HEK293 (cell line): ENCODE measurements at regions not wholly inside any gene's neighbourhood (a gene's known extent, or its start where the extent isn't known, plus 50 kb on each side); places are given as distances from the start of the nearest gene placed in this dataset.

Source experiments
- CTCF ChIA-PET: fragments of 350-600 bp; formaldehyde crosslinking; extraction: SDS; loops from one replicate; lab custom pipeline; 2021; ENCODE audit warnings: antibody characterized with exemption; lab: Yijun Ruan, JAX
- POLR2A ChIA-PET: fragments of 300-600 bp; formaldehyde crosslinking; extraction: SDS; loops from one replicate; lab custom pipeline; 2020; ENCODE audit warnings: antibody characterized with exemption, inconsistent platforms; lab: Yijun Ruan, JAX
- H3K27ac ChIP-seq: fragments of 200-500 bp; sonication (Bioruptor generic); 2 replicates; pipeline ENCODE4 v1.5.1; 2014; ENCODE audit warnings: low read depth, low read length, control low read depth, inconsistent platforms; ENCODE audit errors: extremely low read depth
- H3K36me3 ChIP-seq, 2 experiments: fragments of 200-500 bp in 1 of 2; sonication (Bioruptor generic) in 1 of 2; 1 replicate in 1 of 2; 2 replicates in 1 of 2; pipeline ENCODE4 v1.5.1; 2014 to 2017; ENCODE audit warnings: inconsistent platforms in 2 of 2, low read length in 2 of 2; ENCODE audit not compliant: control insufficient read depth in 2 of 2, insufficient read depth in 1 of 2
- H3K4me1 ChIP-seq: fragments of 200-500 bp; sonication (Bioruptor generic); 2 replicates; pipeline ENCODE4 v1.5.1; 2014; ENCODE audit warnings: mild to moderate bottlenecking, low read length, inconsistent platforms; ENCODE audit not compliant: control insufficient read depth, insufficient read depth
- H3K4me3 ChIP-seq: 2 replicates; pipeline ENCODE4 v1.5.1; 2011; ENCODE audit warnings: low read depth, mild to moderate bottlenecking, control low read depth, low read length, moderate library complexity
- H3K9me3 ChIP-seq: fragments of 200-500 bp; sonication (Bioruptor generic); 2 replicates; pipeline ENCODE4 v1.5.1; 2014; ENCODE audit warnings: low read depth, low read length, inconsistent platforms; ENCODE audit not compliant: control insufficient read depth, insufficient read depth
- CTCF ChIP-seq: fragments of 450-650 bp; formaldehyde crosslinking; IDR thresholded peaks from 2 replicates; pipeline ENCODE4 v1.5.1; 2016; ENCODE audit warnings: missing biosample characterization, missing genetic modification characterization
- GLIS2 ChIP-seq: fragments of 450-650 bp; formaldehyde crosslinking; IDR thresholded peaks from 2 replicates; pipeline ENCODE4 v1.5.1; 2016; ENCODE audit warnings: missing biosample characterization, missing genetic modification characterization
- HOXA7 ChIP-seq: sonication (generic); formaldehyde crosslinking; IDR thresholded peaks from 2 replicates; pipeline ENCODE4 v1.8.1; 2022; ENCODE audit warnings: missing genetic modification reagents, borderline replicate concordance
- KLF10 ChIP-seq: fragments of 450-650 bp; IDR thresholded peaks from 2 replicates; pipeline ENCODE4 v1.5.1; 2018; ENCODE audit warnings: missing biosample characterization, mild to moderate bottlenecking, missing genetic modification characterization
- KLF8 ChIP-seq: fragments of 450-650 bp; formaldehyde crosslinking; IDR thresholded peaks from 2 replicates; pipeline ENCODE4 v1.5.1; 2016; ENCODE audit warnings: missing biosample characterization, missing genetic modification characterization
- PBX3 ChIP-seq: sonication (generic); formaldehyde crosslinking; IDR thresholded peaks from 2 replicates; pipeline ENCODE4 v1.8.1; 2022; ENCODE audit warnings: mild to moderate bottlenecking, moderate library complexity, missing genetic modification reagents
- TSHZ1 ChIP-seq: fragments of 450-650 bp; formaldehyde crosslinking; IDR thresholded peaks from 2 replicates; pipeline ENCODE4 v1.5.1; 2016; ENCODE audit warnings: missing biosample characterization, missing genetic modification characterization, borderline replicate concordance
- ZEB2 ChIP-seq: fragments of 450-650 bp; formaldehyde crosslinking; IDR thresholded peaks from 2 replicates; pipeline ENCODE4 v1.5.1; 2016; ENCODE audit warnings: missing biosample characterization, missing genetic modification characterization
- ZFHX2 ChIP-seq: fragments of 450-650 bp; formaldehyde crosslinking; conservative IDR thresholded peaks from 2 replicates; pipeline ENCODE4 v1.5.1; 2016; ENCODE audit warnings: missing biosample characterization, missing genetic modification characterization
- ZFP41 ChIP-seq: fragments of 450-650 bp; formaldehyde crosslinking; IDR thresholded peaks from 2 replicates; pipeline ENCODE4 v1.5.1; 2016; ENCODE audit warnings: missing biosample characterization, missing genetic modification characterization, borderline replicate concordance
- ZNF121 ChIP-seq: fragments of 450-650 bp; formaldehyde crosslinking; IDR thresholded peaks from 2 replicates; pipeline ENCODE4 v1.5.1; 2016; ENCODE audit warnings: missing biosample characterization, missing genetic modification characterization
- ZNF223 ChIP-seq: fragments of 450-650 bp; formaldehyde crosslinking; IDR thresholded peaks from 2 replicates; pipeline ENCODE4 v1.5.1; 2016; ENCODE audit warnings: missing biosample characterization, missing genetic modification characterization
- ZNF266 ChIP-seq: fragments of 450-650 bp; formaldehyde crosslinking; IDR thresholded peaks from 2 replicates; pipeline ENCODE4 v1.5.1; 2016; ENCODE audit warnings: missing biosample characterization, missing genetic modification characterization, low read depth
- ZNF274 ChIP-seq, 2 experiments: fragments of 200-500 bp in 1 of 2; fragments of 450-650 bp in 1 of 2; sonication (Bioruptor generic) in 1 of 2; formaldehyde crosslinking in 1 of 2; IDR thresholded peaks; 2 replicates each; pipeline versions ENCODE4 v1.5.1 to v1.6.1; 2014 to 2016; ENCODE audit warnings: borderline replicate concordance in 1 of 2, inconsistent platforms in 1 of 2, low read length in 1 of 2, missing biosample characterization in 1 of 2, missing genetic modification characterization in 1 of 2
- ZNF324 ChIP-seq: fragments of 450-650 bp; formaldehyde crosslinking; IDR thresholded peaks from 2 replicates; pipeline ENCODE4 v1.5.1; 2016; ENCODE audit warnings: missing biosample characterization, missing genetic modification characterization
- ZNF350 ChIP-seq: fragments of 450-650 bp; formaldehyde crosslinking; IDR thresholded peaks from 2 replicates; pipeline ENCODE4 v1.5.0; 2017; ENCODE audit warnings: missing biosample characterization, mild to moderate bottlenecking, missing genetic modification characterization
- ZNF404 ChIP-seq: fragments of 450-650 bp; formaldehyde crosslinking; IDR thresholded peaks from 2 replicates; pipeline ENCODE4 v1.5.1; 2017; ENCODE audit warnings: missing biosample characterization, missing genetic modification characterization
- ZNF48 ChIP-seq: fragments of 450-650 bp; formaldehyde crosslinking; IDR thresholded peaks from 2 replicates; pipeline ENCODE4 v1.5.1; 2016; ENCODE audit warnings: missing biosample characterization, missing genetic modification characterization
- ZNF544 ChIP-seq: fragments of 450-650 bp; formaldehyde crosslinking; IDR thresholded peaks from 2 replicates; pipeline ENCODE4 v1.5.0; 2017; ENCODE audit warnings: missing biosample characterization, missing genetic modification characterization
- ZNF571 ChIP-seq: fragments of 450-650 bp; formaldehyde crosslinking; IDR thresholded peaks from 2 replicates; pipeline ENCODE4 v1.5.0; 2017; ENCODE audit warnings: missing biosample characterization, missing genetic modification characterization
- ZNF596 ChIP-seq: fragments of 450-650 bp; IDR thresholded peaks from 2 replicates; pipeline ENCODE4 v1.5.0; 2018; ENCODE audit warnings: missing biosample characterization, mild to moderate bottlenecking, missing genetic modification characterization, moderate library complexity
- ZNF610 ChIP-seq: fragments of 450-650 bp; formaldehyde crosslinking; IDR thresholded peaks from 2 replicates; pipeline ENCODE4 v1.5.1; 2016; ENCODE audit warnings: missing biosample characterization, missing genetic modification characterization, borderline replicate concordance
- ZNF626 ChIP-seq: fragments of 450-650 bp; sonication (Bioruptor Pico); formaldehyde crosslinking; IDR thresholded peaks from 2 replicates; pipeline ENCODE4 v1.5.1; 2018; ENCODE audit warnings: missing biosample characterization, missing genetic modification characterization, inconsistent platforms
- ZNF677 ChIP-seq: fragments of 450-650 bp; IDR thresholded peaks from 2 replicates; pipeline ENCODE4 v1.5.0; 2018; ENCODE audit warnings: missing biosample characterization, mild to moderate bottlenecking, missing genetic modification characterization, moderate library complexity
- ZNF768 ChIP-seq: fragments of 450-650 bp; formaldehyde crosslinking; IDR thresholded peaks from 2 replicates; pipeline ENCODE4 v1.5.1; 2018; ENCODE audit warnings: missing biosample characterization, mild to moderate bottlenecking, missing genetic modification characterization
- ZSCAN30 ChIP-seq: fragments of 450-650 bp; IDR thresholded peaks from 2 replicates; pipeline ENCODE4 v1.5.1; 2018; ENCODE audit warnings: missing biosample characterization, mild to moderate bottlenecking, missing genetic modification characterization, moderate library complexity

GRCh38 chr12:105507311-105508038 lies 177.0 kb downstream of the C12orf75 start:
- Histone ChIP-seq H3K9me3 (no peaks in the 10 kb centered on the region), H3K4me3 (no peak overlapping the region), H3K4me1 (no peaks in the 10 kb centered on the region), H3K27ac (no peak overlapping the region)
- CTCF ChIA-PET: interaction anchor here (0.8 kb wide), 1 partner anchor 48 kb away, joined by 3 read pairs; no protein-coding TSS in a partner anchor
- TF ChIP-seq ZNF404 (tag by site-specific recombination) (no peak), ZNF274 (IDR thresholded peaks at IDR 0.05; ENCODE audit: low read length) (no peak), ZNF274 (tag by site-specific recombination; IDR thresholded peaks at IDR 0.05; ENCODE audit: borderline replicate concordance) (no peak), CTCF (tag by site-specific recombination) (no peak), GLIS2 (tag by site-specific recombination) (no peak), HOXA7 (CRISPR knock-in tag) (no peak), TSHZ1 (tag by site-specific recombination) (no peak)
- TF ChIP-seq, all 188 proteins: peak for 0
- POLR2A ChIA-PET: no interaction called here
- no peaks in the 10 kb centered on the region for H3K36me3 ChIP-seq

- no peaks in the 10 kb centered on the region for H3K36me3 ChIP-seq
- CTCF ChIA-PET: interaction anchor here (0.8 kb wide), 1 partner anchor 48 kb away, joined by 3 read pairs; no protein-coding TSS in a partner anchor
- no peaks in the 10 kb centered on the region for H3K9me3 ChIP-seq
- TF ChIP-seq ZNF610 (tag by site-specific recombination) (no peak), ZNF596 (tag by site-specific recombination) (no peak), ZFP41 (no peak)
- TF ChIP-seq, all 188 proteins: peak for 0
- POLR2A ChIA-PET: no interaction called here
- no peaks in the 10 kb centered on the region for H3K4me1 ChIP-seq
- no peak overlapping the region for H3K27ac ChIP-seq
- no peak overlapping the region for H3K4me3 ChIP-seq
Measured at GRCh38 chr12:105508096-105508495, 177.6 kb downstream of the C12orf75 start.

- H3K27ac ChIP-seq: no peak overlapping the region
- CTCF ChIA-PET: no interaction called here
- no peak overlapping the region for H3K4me3 ChIP-seq
- H3K4me1 ChIP-seq: no peaks in the 10 kb centered on the region
- H3K9me3 ChIP-seq: no peaks in the 10 kb centered on the region
- POLR2A ChIA-PET: no interaction called here
- H3K36me3 ChIP-seq: no peaks in the 10 kb centered on the region
- TF ChIP-seq ZNF324 (tag by site-specific recombination): no peak
- no peak for TF ChIP-seq ZNF677
- no peak for TF ChIP-seq ZNF544 (tag by site-specific recombination)
- TF ChIP-seq ZNF610 (tag by site-specific recombination): no peak
- no peak for TF ChIP-seq ZFHX2
- no peak for TF ChIP-seq KLF10 (tag by site-specific recombination)
- no peak for TF ChIP-seq ZNF266 (tag by site-specific recombination)
- no peak for TF ChIP-seq ZNF121
- no peak for TF ChIP-seq ZSCAN30 (tag by site-specific recombination)
- no peak for TF ChIP-seq ZNF350
- no peak for TF ChIP-seq PBX3
- TF ChIP-seq ZEB2 (tag by site-specific recombination): no peak
- no peak for TF ChIP-seq ZNF768 (tag by site-specific recombination)
- TF ChIP-seq ZNF48: no peak
- TF ChIP-seq KLF8 (tag by site-specific recombination): no peak
- no peak for TF ChIP-seq ZNF626
- no peak for TF ChIP-seq ZNF571 (tag by site-specific recombination)
- no peak for TF ChIP-seq ZNF223 (tag by site-specific recombination)
Measured at GRCh38 chr12:105510526-105510925, 180.0 kb downstream of the C12orf75 start.
